Smooth muscle cell (in vitro differentiated cells): ENCODE measurements at regions not wholly inside any gene's neighbourhood (a gene's known extent, or its start where the extent isn't known, plus 50 kb on each side); places are given as distances from the start of the nearest gene placed in this dataset.

Source experiments
- DNase-seq: peaks from one replicate; lab custom pipeline; 2025; ENCODE audit not compliant: unreplicated experiment; lab: John Stamatoyannopoulos, UW
- H2AFZ ChIP-seq: fragments of 200-600 bp; sonication (generic); 2 replicates; pipeline ENCODE4 v1.6.0; 2016; ENCODE audit warnings: antibody characterized with exemption, low read depth, mild to moderate bottlenecking
- H3F3A ChIP-seq: fragments of 200-600 bp; sonication (generic); 2 replicates; pipeline ENCODE4 v1.6.0; 2017; ENCODE audit warnings: antibody characterized with exemption, low read depth
- H3K27ac ChIP-seq: fragments of 200-600 bp; sonication (generic); 2 replicates; pipeline ENCODE4 v1.5.1; 2016; ENCODE audit warnings: low read depth, mild to moderate bottlenecking
- H3K27me3 ChIP-seq: fragments of 200-600 bp; sonication (generic); 2 replicates; pipeline ENCODE4 v1.6.1; 2016; ENCODE audit warnings: low read depth, mild to moderate bottlenecking
- H3K36me3 ChIP-seq: fragments of 200-600 bp; sonication (generic); 2 replicates; pipeline ENCODE4 v1.5.1; 2016; ENCODE audit warnings: low read depth
- H3K4me1 ChIP-seq: fragments of 200-600 bp; sonication (generic); 2 replicates; pipeline ENCODE4 v1.5.1; 2016; ENCODE audit warnings: low read depth
- H3K4me2 ChIP-seq: fragments of 200-600 bp; sonication (generic); 2 replicates; pipeline ENCODE4 v1.6.0; 2016; ENCODE audit warnings: mild to moderate bottlenecking
- H3K4me3 ChIP-seq: fragments of 200-600 bp; sonication (generic); 2 replicates; pipeline ENCODE4 v1.5.1; 2016; ENCODE audit warnings: mild to moderate bottlenecking
- H3K79me2 ChIP-seq: fragments of 200-600 bp; sonication (generic); 2 replicates; pipeline ENCODE4 v1.6.0; 2016; ENCODE audit warnings: low read depth, mild to moderate bottlenecking
- H3K9ac ChIP-seq: fragments of 200-600 bp; sonication (generic); 2 replicates; pipeline ENCODE4 v1.6.0; 2016; ENCODE audit warnings: low read depth
- H3K9me3 ChIP-seq: fragments of 200-600 bp; sonication (generic); replicated peaks from 2 replicates; pipeline ENCODE4 v1.5.1; 2016; ENCODE audit warnings: low read depth
- H4K20me1 ChIP-seq: fragments of 200-600 bp; sonication (generic); 2 replicates; pipeline ENCODE4 v1.6.0; 2016; ENCODE audit warnings: low read depth
- WGBS: methylation state at CpG from one replicate; pipeline ENCODE4 v1.1.7; 2016; ENCODE audit warnings: low lambda C conversion rate; 5-methylcytosine and 5-hydroxymethylcytosine counted together
- TF ChIP-seq, protein P1 (sequence below): fragments of 200-600 bp; sonication (generic); IDR thresholded peaks from 2 replicates; pipeline ENCODE4 v1.5.1; 2017; ENCODE audit warnings: borderline replicate concordance, mild to moderate bottlenecking, antibody characterized with exemption; ENCODE audit not compliant: insufficient read depth, poor library complexity, severe bottlenecking

GRCh38 chr12:67410246-67410645 is 141.1 kb downstream of the CAND1 start:
- no peak for DNase-seq
- no peak overlapping the region for H3K9ac ChIP-seq
- no peaks in the 10 kb centered on the region for H3F3A ChIP-seq
- TF ChIP-seq, protein P1, sequence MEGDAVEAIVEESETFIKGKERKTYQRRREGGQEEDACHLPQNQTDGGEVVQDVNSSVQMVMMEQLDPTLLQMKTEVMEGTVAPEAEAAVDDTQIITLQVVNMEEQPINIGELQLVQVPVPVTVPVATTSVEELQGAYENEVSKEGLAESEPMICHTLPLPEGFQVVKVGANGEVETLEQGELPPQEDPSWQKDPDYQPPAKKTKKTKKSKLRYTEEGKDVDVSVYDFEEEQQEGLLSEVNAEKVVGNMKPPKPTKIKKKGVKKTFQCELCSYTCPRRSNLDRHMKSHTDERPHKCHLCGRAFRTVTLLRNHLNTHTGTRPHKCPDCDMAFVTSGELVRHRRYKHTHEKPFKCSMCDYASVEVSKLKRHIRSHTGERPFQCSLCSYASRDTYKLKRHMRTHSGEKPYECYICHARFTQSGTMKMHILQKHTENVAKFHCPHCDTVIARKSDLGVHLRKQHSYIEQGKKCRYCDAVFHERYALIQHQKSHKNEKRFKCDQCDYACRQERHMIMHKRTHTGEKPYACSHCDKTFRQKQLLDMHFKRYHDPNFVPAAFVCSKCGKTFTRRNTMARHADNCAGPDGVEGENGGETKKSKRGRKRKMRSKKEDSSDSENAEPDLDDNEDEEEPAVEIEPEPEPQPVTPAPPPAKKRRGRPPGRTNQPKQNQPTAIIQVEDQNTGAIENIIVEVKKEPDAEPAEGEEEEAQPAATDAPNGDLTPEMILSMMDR: no peak
- H3K27ac ChIP-seq: no peak overlapping the region
- no peak overlapping the region for H2AFZ ChIP-seq
- H4K20me1 ChIP-seq: no peaks in the 10 kb centered on the region
- 58% methylated on average over 2 of the region's 2 CpGs for WGBS
- H3K9me3 ChIP-seq: no peaks in the 10 kb centered on the region
- no peaks in the 10 kb centered on the region for H3K79me2 ChIP-seq
- no peak overlapping the region for H3K4me3 ChIP-seq
- no peak overlapping the region for H3K4me2 ChIP-seq
- H3K36me3 ChIP-seq: no peaks in the 10 kb centered on the region
- no peaks in the 10 kb centered on the region for H3K27me3 ChIP-seq
- H3K4me1 ChIP-seq: peaks cover 7% of the 10 kb centered on the region

DNA sequence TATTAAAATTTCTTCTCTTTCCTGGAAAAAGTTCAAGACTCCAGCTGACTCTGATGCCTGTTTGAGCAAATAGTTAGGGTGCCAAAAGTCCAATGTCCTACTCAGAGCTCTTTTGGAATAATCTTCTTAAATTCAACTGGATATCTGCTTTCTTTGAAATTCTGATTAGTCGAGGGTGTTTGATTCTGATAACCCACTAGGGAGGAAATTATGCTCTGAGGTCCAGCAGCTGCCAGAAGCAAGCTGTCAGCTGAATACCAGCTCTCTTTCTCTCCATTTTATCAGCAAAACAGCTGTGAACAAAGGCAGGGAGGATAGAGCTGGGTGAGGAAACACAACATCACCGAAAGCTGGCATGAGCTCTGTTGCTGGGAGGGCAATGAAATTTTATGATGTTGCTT is 141.5 kb downstream of the CAND1 start:
- no peaks in the 10 kb centered on the region for H3F3A ChIP-seq
- DNase-seq: no peak
- H3K4me1 ChIP-seq: peaks cover 7% of the 10 kb centered on the region
- no peak overlapping the region for H3K9ac ChIP-seq
- no peaks in the 10 kb centered on the region for H3K27me3 ChIP-seq
- H4K20me1 ChIP-seq: no peaks in the 10 kb centered on the region
- 23% methylated on average over 2 of the region's 2 CpGs for WGBS
- no peak overlapping the region for H3K27ac ChIP-seq
- TF ChIP-seq, protein P1: no peak
- no peaks in the 10 kb centered on the region for H3K79me2 ChIP-seq
- H3K9me3 ChIP-seq: no peaks in the 10 kb centered on the region
- no peak overlapping the region for H3K4me3 ChIP-seq
- no peak overlapping the region for H3K4me2 ChIP-seq
- H3K36me3 ChIP-seq: no peaks in the 10 kb centered on the region
- H2AFZ ChIP-seq: no peak overlapping the region

DNA sequence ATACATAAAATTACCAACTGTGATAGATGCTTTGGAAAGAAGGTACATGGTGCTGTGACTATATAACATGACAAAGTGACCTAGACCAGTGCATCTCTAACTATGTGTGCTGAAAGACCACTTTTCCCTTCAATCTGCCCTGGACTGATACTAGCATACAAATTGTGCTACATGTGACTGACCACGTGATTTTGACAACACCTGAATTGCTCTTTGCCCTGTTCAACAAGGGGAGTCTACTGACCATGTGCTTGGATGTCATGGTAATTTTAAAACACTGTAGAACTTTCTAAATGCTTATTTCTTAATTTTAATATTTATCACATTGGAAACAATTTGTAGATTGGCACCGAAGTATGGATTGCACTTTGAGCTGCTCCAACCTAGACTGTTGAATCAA is 142.4 kb downstream of the CAND1 start:
- Histone ChIP-seq H3K27ac (no peak overlapping the region), H3K9me3 (no peaks in the 10 kb centered on the region), H3K4me2 (no peak overlapping the region), H3K4me1 (peaks cover 7% of the 10 kb centered on the region), H3K27me3 (no peaks in the 10 kb centered on the region), H3K36me3 (no peaks in the 10 kb centered on the region), H3K79me2 (no peaks in the 10 kb centered on the region), H4K20me1 (no peaks in the 10 kb centered on the region), H3K4me3 (no peak overlapping the region), H3K9ac (no peak overlapping the region), H2AFZ (no peak overlapping the region), H3F3A (no peaks in the 10 kb centered on the region)
- WGBS: 98% methylated on average over 2 of the region's 2 CpGs
- DNase-seq: no peak
- TF ChIP-seq, protein P1: no peak

DNA sequence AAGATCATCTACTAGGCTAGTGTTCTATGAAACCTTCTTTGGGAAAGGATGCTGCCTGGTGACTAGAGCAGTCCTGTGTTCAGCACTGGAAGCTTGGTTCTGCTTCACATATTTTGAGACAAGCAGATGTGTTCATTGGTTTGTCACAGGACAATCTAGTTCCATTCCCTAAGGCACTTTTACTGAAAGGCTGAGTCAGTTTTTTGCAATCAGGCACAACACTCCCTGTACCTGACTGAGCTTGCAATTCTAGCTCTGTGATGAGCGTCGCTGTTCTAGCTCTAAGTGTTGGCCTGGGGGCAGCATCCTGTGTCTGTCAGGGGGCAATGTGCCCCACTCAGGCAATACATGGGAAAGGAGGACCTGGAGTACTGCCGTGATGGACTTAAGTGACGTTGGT is 144.4 kb downstream of the CAND1 start:
- H3K4me1 ChIP-seq: peaks cover 7% of the 10 kb centered on the region
- DNase-seq: no peak
- WGBS: 59% methylated on average over 4 of the region's 4 CpGs

More for the DNA sequence above, 144.4 kb downstream of the CAND1 start:
- H3K9me3 ChIP-seq: no peaks in the 10 kb centered on the region
- H3K79me2 ChIP-seq: no peaks in the 10 kb centered on the region
- no peaks in the 10 kb centered on the region for H3K36me3 ChIP-seq
- H3K27me3 ChIP-seq: no peaks in the 10 kb centered on the region
- H4K20me1 ChIP-seq: no peaks in the 10 kb centered on the region
- H3K4me3 ChIP-seq: no peak overlapping the region
- no peak overlapping the region for H3K27ac ChIP-seq
- TF ChIP-seq, protein P1: no peak
- no peaks in the 10 kb centered on the region for H3F3A ChIP-seq
- H2AFZ ChIP-seq: no peak overlapping the region
- no peak overlapping the region for H3K9ac ChIP-seq
- H3K4me2 ChIP-seq: no peak overlapping the region
